ENCODE measurements at regions not wholly inside any gene's neighbourhood (a gene's known extent, or its start where the extent isn't known, plus 50 kb on each side); places are given as distances from the start of the nearest gene placed in this dataset.
"Not testable (repeated sequence)": the region's sequence is repeated elsewhere in the genome, so short reads cannot be mapped to it uniquely, and the experiment has no call there.

DNA sequence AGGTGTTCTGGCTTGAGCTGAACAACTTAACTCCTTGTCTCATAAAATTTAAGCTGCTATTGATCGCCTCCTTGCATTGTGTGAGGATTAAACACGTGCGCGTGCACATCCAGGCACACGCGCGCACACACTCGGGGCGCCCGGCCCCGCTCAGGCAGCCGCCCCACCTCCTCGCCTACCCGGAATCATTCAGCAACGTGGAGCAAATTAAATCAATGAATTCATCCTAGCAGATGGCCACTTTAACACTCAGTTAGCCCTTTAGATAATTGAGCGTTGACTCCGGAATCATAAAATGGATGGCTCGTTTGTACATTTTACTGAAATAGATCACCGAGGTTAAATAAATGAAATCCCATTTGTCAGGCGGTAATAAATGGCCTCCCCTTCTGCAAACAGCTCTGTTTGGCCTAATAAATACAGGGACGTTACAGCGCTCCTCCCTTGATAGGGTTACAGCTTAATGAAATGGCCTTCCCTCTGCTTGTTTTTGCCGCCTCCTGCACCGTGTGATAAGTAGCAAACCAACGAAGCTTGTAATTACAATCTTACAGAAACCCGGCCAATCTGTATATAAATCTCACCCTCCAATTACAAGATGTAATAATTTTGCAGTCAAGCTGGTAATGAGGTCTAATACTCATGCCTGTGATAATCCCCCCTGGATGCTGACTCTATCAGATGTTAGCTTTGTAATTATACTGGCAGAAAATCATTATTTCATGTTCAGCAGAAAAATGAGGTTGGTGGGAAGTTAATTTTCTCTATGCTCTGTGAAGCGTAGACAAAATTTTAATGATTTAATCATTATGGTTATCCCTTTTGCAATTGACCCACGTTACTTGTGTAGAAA is 229.7 kb upstream of the IRX4 start:
- DNase-seq = no peak

DNA sequence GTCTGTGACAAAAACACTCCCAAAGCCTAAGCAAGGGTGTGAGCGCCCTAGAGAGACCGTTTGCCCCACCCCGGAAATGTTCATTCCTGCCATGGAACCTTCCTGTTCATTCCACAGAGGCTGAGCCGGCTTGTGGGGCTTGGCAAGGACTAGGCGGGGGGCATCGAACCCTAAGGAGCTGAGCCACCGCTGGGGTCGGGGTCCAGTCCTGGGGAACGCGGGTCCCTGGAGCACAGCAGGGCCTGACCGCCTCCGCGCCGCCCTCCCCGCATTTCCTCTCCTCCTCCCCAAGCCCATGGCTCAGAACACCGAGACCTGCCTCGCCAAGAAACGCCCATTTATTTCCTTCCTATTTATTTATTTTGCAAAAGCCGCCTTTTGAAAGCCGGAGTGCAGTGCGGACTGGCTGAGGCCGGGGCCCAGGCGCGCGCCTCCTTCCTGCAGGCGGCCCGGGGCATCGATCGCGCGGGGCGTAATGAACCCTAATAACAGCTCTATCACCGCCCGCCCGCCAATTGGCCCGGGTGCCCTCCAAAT is 228.9 kb upstream of the IRX4 start:
- DNase-seq = no peak

DNA sequence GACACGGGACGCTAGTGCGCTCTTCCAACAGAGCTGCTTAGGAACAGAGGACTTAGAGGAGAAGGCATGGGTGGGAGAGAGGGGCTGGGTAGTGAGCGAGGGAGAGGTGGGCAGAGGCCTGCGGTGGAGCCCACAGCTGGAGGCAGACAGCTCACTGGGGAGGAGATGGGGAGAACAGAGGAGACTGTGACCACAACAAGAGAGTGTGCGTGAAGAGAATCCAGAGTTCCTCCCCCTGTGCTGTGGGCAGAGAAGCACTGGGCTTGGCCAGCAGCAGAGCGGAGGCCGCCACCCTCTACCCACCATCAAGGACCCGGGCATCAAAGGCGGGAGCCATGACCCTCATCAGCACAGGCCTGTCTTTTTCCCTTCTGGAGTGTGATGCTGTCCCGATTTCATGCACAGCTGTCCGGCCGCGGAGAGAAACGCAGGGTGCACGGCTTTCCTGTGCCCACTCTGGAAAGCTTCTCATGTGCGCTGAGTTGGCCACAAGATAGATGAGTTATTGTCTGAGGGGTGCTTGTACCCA is 228.3 kb upstream of the IRX4 start:
- DNase-seq = no peak

DNA sequence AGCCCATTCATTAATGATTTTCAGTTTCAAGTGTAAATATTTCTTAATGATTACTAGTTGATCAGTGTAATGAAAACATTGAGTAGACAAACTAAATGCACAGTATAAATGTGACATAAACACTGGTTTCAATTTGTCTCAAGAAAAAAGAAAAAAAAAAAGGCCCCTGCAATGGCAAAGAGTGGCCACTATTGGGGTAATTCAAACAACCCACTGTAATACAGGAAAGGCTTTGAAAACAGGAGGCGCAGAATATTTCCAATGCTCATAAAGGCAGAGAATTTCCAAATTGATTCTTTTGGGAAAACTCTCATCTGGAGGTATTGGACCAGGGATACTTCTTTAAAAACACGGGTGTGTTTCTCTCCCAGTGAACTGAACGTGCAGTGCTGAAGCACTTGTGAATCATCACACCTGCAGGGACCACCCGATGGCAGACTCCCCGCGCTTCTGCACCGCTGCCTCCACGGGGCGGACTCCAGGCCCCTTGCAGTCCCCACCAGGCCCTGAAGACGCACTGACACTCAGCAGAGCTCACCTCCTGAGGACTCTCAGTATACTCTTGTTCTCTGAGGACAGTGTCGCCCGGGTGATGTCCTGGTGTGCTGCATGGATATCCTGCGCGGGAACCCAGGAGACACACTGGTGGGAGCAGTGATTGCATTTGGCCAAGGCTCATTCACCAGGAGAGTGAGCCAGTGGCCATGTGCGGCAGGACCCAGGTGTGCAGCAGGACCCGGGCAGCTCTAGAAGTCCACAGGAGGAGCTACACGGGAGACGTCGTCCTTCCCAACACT is 227.6 kb upstream of the IRX4 start:
- no peak for DNase-seq

DNA sequence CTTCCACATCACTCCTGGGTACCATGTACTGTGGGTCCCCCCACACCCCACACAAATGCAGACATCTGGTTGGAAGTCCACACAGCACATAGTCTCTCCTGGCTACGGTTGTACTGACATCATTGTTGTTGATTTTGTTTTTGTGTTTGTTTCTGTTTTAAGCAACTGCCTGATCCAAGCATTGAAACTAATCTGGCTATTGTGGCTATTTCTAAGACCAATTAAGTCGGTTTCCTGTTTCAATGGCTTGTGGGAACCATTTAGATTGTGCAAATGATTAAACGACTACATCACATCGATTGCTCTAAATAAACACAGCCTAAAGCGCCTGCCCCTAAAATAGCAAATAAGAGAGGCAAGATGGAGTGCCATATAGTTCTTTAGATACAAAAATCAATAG is 226.8 kb upstream of the IRX4 start:
- no peak for DNase-seq

DNA sequence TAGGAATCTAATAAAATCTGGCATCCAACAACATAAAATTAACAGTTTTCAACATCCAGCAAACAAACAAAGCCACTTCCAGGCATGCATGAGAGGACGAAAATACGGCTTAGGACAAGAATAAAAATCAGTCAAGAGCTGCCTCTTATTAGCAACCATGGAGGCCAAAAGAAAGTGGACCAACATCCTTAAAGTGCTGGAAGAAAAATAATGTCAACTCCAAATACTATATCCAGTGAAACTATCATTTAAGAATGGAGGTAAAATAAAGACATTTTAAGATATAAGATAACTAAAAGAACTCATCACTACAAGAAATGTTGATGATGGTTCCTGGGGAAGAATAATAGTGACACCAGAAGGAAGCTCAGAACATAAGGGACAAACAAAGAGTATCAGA is 224.0 kb upstream of the IRX4 start:
- no peak for DNase-seq

DNA sequence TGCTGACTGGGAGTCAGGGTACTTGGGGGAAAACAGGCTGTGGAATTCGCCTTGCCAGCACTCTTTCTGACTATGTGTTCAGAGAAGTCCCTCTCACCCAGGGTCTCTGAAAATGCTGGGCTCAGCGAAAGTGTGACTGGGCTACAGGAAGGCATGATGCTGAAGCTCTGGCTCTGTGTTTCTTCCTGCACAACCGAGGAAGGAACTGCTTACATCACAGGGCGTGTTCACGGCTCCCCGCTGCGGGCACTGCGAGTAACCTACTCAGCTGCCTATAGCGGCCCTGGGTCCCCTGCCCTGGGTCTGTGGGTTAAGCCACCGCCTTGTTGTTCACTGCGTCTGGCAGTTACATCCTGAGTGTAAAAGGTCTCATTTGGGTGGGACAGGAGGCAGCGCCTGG is 222.4 kb upstream of the IRX4 start:
- no peak for DNase-seq

DNA sequence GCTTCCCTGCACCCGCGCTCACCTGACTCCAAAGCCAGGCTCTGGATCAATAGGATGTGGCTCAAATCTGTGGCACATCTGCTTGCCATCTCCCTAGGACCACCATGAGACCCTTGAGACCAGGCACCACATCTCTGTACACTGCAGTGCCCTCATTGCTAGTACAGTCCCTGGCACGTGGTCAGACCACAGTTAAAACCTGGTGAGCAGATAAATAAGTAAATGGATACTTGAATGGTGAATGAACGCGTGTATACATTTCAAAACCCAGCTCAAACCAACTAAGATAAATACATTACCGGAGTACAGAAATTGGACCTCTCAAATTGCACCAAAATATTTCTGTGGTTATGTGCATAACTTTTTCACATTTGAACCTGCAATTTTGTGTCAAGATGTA is 221.2 kb upstream of the IRX4 start:
- no peak for DNase-seq

DNA sequence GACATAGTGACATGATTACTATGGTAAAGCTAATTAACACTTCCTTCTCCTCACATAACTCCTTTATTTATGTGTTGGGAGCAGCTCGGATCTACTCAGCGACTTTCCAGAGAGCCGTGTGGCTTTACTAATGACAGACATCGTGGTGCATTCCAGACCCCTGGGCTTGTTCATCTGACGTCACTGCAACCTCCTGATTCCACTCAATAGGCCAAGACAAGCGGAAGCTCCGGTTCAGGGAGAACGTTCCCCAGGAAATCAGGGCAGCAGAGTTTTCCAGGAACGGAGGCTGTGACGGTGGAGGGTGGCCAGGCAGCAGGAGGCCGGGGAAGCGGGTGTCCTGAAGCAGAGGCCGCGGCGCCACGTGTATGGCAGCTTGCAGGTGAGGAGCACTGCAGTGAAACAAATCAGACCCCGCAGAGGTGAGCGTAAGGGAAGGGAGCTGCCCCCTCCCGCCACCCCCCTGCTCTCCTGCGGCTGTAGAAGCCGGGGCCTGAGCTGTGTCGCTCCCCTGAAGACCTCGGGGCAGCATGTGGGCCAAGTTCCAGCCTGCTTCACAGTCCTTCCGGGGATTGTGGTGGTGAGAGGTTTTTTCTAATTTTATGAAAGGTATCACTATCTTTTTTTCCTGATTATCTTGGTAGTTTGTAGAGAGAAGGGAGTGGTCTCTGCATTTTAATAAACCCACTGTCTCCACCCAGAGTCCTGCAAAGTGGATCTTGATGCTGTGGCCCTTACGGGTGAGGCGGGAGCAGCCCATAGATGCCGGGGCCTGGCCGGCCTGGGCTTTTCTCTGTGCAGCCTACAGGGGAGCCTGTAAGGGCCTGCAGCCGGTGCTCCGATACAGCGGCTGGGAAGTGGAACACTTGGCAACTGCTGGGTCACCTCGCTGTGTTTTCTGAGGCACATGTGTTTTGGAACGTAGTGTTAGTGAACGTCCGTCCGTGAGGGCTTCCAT is 220.4 kb upstream of the IRX4 start:
- no peak for DNase-seq

DNA sequence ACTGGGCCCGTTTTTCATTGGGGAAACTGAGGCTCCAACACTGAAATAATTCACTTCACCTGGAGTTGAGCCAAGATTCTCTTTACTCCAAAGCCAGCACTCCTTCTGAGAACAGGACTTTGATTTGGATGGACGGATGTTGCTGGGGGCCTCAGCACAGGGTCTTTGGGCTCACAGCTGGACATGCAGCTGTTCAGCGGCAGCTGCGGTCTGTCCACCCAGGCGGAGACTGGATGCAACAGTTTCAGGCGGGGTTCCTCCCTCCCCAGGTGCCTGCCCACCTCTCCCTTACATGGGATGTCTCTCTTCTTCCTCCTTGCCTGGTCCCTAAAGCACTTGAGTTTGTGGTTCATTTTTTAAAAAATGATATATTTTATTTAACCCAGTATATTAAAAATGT is 219.0 kb upstream of the IRX4 start:
- DNase-seq = no peak

DNA sequence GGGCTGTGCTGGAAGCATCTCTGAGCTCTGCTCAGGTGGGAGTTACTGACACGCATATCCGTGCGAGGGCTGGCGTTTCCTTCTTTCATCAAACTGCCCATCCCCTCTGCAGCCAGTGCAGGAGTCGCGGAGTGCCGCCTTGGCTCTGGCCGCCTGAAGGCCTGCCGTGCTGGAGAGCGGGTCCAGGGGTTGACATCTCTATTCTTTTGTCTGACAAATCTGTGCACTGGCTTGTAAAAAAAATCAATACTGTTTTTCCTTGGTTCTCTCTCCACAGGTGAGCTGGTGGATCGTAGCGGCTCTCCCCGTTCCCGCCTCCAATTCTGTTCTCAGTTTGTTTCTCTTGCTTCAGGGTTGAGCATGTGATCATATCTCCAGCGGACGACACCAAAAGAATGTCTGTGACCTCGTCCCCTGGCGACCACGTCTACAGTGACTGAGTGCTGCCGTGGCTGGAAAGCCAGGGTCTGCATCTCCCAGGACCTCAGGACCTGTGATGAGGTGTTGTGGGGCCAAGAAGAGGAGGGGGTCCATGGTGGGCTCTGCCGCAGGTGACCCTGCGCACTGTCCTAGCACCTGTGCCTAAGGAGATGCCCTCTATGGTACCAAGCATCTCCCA is 214.3 kb upstream of the IRX4 start:
- DNase-seq = no peak

DNA sequence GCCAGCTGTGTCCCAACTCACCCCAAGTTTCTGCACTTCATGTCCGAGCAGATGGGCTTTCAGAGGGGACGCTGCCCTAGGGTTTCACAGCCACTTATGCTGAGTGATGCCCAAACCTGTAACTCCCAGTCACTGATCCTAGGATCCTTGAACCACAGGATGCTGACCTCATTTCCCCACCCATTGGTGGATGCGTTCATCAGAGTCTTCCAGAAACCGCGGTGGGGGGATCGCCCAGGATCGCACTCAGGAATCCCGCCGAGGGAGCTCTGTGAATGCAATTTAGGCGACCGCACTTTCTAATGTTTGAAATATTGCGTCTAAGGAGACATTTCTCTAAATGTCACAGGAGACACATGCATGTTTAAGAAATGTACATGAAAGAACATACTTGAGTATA is 212.3 kb upstream of the IRX4 start:
- no peak for DNase-seq

DNA sequence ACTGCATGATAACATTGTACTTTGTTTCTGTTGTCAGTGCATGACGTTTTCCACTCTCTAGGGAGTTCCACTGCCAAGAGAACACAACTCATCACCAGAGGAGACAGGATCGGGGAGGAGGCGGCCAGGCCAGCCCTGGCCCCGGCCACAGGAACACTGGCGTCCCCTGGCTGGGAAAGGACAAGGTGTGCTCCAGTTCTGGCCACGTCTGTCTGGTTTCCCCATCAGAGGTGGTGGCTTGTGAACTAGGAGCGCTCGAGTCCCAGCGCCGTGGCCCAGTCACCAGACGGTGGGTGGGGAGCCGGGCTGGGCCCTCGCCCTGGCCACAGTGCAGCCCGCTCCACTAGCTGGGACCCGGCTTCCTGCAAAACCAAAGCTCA is 211.9 kb upstream of the IRX4 start:
- no peak for DNase-seq

DNA sequence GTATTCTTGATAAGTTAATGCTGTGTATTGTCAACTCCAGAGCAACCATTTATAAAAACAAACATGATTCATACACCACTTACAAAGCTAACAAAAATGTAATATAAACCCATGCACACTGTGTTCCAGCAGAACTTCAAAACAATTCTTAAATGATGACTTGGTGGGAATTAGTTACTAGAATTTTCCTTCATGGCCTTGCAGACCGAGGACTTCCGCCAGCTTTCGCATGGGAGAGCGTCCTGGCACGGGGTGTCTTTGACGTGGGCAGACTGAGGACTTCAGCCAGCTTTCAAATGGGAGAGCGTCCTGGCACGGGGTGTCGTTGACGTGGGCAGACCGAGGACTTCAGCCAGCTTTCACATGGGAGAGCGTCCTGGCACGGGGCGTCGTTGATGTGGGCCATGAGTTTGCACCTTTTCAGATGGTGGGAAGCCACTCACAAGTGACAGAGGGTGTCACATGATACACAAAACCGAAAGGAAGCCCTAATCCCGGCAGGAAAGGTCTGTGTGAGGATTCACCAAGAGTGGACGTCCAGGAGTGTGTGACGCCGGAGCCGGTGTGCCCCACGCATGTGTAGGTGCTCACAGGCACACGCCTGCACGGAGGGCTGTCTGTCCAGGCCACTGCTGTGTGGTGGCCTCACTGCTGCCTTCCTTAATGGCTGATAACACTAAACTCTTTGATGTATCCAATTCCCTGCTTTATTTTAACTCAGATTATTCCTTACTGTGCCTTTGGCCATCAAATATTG is 211.3 kb upstream of the IRX4 start:
- no peak for DNase-seq

DNA sequence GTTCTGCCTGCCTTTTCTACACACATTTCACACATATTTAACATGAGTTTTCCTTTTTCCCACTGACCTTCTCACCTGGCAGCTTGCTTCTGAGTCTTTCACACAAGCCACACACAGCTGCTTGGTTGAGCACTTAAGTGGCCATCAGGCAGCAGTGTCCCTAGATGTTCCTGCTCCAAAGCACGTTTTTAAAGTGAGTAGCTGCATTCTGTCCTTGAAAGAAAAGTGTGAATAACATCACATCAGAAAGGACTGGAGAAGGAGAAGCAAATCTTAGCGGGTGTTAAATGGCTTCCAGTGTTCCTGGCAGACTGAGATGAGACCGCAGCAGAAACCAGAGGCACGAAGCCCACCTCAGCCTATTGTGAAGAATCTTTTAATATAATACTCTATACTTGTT is 209.2 kb upstream of the IRX4 start:
- DNase-seq = no peak

DNA sequence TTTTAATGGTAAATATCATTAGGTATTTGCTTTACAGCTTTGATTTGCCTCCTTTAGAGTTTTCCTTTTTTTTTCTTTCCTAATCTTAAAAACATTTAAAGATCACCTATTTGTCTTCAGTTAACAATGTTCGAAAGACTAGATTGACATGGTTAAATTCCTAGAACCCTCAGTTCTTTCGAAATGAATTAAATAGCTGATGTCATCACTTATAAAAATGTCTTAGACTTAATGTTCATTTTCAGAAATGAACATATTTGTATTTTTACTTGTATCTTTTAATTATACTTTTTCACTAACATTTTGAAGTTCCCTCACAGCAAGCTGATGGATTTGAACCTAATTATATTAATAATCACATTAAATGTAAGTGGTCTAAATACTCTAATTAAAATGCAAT is 205.3 kb upstream of the IRX4 start:
- no peak for DNase-seq

DNA sequence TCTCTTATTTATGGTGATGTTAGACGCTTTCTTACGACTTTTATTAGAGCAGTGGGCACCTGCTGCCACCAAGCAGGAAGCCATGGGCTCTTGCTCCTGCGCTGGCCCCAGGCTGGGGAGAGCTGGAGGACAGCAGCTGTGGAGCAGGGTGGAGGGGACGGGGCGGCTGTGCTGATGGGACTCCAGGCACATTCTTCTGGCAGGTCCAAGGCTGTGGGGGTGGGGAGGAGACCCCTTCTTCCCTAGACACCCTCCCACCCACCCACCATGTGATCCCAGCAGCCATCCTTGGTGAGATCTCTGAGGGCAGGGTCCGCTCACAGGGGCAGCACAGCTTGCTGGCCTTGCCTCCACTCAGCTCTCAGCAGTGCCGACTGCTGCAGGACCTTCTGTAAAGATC is 192.6 kb upstream of the IRX4 start:
- DNase-seq = no peak

DNA sequence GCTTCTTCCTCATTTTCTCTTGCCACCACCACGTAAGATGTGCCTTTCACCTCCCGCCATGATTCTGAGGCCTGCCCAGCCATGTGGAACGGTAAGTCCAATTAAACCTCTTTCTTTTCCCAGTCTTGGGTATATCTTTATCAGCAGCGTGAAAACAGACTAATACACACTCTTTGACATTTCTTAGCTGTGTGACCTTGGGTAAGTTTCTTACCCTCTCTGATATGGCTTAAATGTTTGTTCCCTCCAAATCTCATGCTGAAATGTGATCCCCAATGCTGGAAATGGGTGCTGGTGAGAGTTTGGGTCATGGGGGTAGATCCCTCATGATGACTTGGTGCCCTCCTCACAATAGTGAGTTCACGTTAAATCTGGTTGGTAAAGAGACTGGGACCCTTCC is 188.8 kb upstream of the IRX4 start:
- DNase-seq = no peak

DNA sequence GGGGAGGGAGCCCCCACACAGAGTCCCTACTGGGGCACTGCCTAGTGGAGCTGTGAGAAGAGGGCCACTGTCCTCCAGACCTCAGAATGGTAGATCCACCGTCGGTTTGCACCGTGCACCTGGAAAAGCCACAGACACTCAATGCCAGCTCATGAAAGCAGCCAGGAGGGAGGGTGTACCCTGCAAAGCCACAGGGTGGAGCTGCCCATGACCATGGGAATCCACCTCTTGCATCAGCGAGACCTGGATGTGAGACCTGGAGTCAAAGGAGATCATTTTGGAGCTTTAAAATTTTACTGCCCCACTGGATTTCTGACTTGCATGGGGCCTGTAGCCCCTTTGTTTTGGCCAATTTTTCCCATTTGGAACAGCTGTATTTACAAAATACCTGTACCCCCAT is 188.1 kb upstream of the IRX4 start:
- DNase-seq = not testable (repeated sequence)

DNA sequence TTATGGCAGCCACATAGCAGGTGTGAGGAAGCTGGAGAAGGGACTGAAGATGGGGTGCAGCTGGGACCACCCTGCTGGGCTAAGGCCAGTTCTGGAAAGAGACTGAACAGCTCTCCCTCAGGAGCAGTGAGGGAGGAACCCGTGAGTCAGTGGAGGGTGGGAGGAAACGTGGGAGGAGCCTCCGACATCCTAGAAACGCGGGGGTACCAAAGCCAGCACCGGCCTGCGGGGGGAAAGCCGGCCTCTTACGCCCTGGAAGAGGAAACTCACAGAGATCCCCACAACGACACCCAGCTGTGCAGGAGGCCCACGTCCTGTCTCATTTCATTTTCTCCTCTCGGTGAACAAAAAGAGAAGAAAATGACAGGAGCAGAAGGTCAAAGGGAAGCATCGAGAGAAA is 185.8 kb upstream of the IRX4 start:
- DNase-seq = no peak

DNA sequence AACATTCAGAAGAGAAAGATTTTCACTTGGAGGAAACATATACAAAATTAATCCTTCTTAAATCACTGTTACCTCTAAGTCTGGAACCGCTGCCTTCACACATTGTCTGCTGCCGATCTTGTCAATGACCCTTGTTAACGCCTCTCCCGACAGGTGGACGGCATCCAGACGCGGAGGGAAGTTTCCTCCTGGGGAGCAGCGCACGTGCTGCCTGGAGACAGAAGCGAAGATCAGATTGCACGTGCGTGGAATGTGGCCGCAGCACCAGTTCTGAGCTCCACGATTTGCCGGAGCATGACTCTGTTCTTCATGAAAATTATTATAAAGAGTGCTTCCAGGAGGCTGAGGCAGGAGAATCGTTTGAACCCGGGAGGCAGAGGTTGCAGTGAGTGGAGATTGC is 183.6 kb upstream of the IRX4 start:
- DNase-seq = no peak

DNA sequence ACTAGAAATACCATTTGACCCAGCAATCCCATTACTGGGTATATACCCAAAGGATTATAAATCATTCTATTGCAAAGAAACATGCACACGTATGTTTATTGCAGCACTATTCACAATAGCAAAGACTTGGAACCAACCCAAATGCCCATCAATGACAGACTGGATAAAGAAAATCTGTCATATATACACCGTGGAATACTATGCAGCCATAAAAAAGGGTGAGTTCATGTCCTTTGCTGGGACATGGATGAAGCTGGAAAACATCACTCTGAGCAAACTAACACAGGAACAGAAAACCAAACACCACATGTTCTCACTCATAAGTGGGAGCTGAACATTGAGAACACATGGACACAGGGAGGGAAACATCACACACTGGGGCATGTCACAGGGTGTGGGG is 180.7 kb upstream of the IRX4 start:
- not testable (repeated sequence) for DNase-seq

Measured in activated CD8-positive, alpha-beta memory T cell treated with anti-CD3 and anti-CD28 coated beads for 24 hours (primary cell).